Fibroblast of upper back skin (primary cell): ENCODE measurements at regions not wholly inside any gene's neighbourhood (a gene's known extent, or its start where the extent isn't known, plus 50 kb on each side); places are given as distances from the start of the nearest gene placed in this dataset.
A peak's percentile ranks its signal among the peaks of the same experiment; 100 is the strongest.
"Not testable (repeated sequence)": the region's sequence is repeated elsewhere in the genome, so short reads cannot be mapped to it uniquely, and the experiment has no call there.

ENCODE experiments used
- DNase-seq: peaks from one replicate; pipeline ENCODE4 v3.0.0-alpha.2; 2013

GRCh38 chr2:198280145-198280544 is 475.8 kb downstream of the PLCL1 start:
- DNase-seq, result no peak

GRCh38 chr2:198279026-198279425 is 474.6 kb downstream of the PLCL1 start:
- DNase-seq, result peak; percentile 53

DNA sequence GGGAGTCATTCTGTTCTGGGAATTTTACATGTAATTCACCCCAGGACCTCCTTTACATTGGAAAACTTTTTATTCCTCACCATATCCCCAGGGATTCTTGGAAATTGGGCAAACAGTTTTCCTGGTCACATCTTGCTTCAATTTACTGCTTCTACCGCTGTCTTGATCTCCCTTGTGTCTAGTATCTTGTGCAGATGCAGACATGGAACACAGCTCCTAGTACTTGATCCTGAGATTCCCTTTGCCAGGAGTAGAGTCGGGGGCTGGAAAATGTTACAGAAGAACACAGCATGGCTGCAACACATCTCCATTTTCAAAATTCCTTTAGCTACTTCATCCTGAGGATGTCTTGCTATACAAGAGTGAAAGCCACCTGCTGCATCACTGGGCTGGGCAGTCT is 472.8 kb downstream of the PLCL1 start:
- DNase-seq, result no peak

- peak; percentile 54 for DNase-seq
Observed at GRCh38 chr2:198273660-198274059, 469.3 kb downstream of the PLCL1 start.

GRCh38 chr2:198270157-198270556 is 465.8 kb downstream of the PLCL1 start:
- not testable (repeated sequence) for DNase-seq

GRCh38 chr2:198268519-198268918 is 464.1 kb downstream of the PLCL1 start:
- DNase-seq, result no peak

GRCh38 chr2:198259496-198259895 is 455.1 kb downstream of the PLCL1 start:
- DNase-seq, result no peak

DNA sequence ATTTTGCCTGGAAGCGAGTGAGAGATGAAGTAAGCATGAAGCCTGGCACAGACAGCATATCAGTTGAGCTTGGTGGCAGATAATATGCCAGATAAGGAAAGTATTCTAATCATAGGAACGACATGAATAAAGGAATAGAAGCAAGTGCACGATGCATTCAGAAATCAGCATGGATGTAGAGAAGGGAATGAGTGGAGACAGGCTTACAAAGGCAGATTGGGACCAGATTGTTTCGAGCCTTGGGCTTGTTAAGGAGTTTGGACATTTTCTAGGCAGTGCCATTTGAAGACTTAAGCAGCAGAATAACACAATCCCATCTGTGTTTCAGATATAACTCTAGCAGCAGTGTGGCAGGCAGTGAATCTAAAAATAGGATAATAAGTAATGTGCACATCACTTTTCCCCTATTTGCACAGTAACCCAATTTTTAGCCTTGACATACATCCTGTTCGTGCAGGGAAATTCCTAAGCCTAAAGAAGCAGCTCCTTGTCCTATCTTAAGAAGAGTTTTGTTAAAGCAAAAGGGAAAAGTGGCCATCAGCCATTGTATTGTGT is 450.2 kb downstream of the PLCL1 start:
- no peak for DNase-seq

- no peak for DNase-seq
Observed at GRCh38 chr2:198253995-198254394, 449.6 kb downstream of the PLCL1 start.

DNA sequence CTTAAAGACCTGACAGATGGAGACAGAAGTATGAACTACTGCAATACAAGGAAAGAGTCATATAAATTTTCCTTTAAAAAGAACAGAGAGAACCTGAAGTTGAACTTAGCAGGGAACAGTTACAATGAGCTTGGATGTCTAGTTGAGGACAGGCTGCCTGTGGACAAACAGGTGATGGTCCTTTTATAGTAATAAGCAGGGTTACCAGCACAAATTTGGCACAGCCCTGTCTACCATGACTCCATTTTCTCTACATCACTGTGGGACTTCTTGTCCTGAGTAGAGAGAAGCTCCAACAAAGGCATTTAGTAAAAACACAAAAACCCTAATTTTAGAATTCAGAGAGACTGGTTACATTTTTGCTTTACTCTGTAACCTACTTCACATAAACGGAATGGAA is 448.1 kb downstream of the PLCL1 start:
- no peak for DNase-seq

DNA sequence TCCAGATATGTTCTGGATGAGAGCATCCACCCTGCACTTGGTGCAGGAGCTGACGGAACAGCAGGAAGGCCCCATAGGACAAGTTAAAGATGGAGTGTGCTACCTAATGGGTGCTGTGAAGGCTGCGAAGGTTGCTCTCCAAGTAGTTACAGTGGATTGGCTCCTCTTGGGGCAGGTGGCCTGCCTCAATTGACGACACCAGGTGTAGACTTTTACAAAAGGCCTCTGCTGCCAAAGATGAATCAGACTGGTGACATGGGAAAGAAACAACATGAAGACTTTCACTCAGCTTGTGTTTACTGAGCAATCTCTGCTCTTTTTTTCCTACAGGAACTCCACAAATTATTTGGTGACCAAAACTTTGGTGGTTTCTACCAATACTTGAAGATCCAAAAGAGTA is 437.7 kb downstream of the PLCL1 start:
- DNase-seq, result no peak

DNA sequence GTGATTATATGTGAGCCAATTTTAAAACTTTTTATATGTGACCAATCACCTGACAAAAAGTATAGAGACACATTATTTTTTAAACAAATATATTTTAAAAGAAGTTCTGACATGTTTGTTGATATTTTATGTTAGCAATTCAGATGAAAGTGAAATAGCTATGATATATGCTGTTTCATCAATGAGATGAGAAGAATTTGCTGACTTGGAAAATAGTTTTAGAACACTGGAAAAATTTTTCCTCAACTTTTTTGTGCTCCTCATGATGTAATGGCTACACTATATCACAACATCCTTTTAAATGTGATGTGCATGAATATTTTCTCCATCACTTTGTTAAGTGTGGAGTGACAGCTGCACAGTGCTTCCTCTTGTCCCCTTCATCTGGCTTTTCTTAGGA is 434.0 kb downstream of the PLCL1 start:
- DNase-seq, result no peak

GRCh38 chr2:198236338-198236737 is 431.9 kb downstream of the PLCL1 start:
- DNase-seq, result no peak

DNA sequence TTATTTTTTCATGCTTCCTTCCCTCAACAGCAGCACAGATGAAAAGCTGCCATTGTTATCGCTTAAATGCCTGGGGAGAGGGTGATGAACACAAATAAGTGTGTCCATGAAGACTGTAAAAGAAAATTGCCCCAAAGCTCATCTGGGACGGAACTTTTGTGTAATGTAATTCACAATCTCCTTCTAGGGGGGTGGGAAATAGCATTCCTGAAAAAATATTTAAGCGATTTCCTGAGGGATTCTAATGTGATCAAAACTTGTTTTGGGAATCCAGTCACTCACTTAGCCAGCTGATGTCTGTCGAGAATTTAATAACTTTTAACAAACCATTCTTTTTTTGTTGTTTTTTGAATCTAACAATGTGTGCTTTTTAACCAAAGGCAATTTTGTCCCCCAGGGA is 427.9 kb downstream of the PLCL1 start:
- no peak for DNase-seq

DNA sequence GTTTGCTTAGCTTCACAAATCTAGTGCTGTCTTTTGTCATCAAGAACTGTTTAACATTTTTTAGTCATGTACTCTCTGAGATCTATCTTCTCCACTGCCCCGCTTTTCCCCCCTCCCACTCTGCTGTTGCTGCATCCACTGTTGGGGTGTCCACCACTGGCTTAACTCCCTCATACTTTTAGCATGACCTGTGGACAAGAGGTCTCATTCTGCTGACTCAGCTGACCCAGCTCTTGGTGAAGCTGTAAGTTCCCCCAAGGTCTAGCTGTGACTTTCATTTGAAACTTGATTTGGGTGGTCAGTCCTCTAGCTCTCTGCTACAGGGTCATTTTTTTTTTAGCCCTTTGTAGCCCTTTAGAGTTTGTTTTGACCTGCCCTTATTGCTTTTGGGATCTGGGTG is 427.2 kb downstream of the PLCL1 start:
- no peak for DNase-seq

DNA sequence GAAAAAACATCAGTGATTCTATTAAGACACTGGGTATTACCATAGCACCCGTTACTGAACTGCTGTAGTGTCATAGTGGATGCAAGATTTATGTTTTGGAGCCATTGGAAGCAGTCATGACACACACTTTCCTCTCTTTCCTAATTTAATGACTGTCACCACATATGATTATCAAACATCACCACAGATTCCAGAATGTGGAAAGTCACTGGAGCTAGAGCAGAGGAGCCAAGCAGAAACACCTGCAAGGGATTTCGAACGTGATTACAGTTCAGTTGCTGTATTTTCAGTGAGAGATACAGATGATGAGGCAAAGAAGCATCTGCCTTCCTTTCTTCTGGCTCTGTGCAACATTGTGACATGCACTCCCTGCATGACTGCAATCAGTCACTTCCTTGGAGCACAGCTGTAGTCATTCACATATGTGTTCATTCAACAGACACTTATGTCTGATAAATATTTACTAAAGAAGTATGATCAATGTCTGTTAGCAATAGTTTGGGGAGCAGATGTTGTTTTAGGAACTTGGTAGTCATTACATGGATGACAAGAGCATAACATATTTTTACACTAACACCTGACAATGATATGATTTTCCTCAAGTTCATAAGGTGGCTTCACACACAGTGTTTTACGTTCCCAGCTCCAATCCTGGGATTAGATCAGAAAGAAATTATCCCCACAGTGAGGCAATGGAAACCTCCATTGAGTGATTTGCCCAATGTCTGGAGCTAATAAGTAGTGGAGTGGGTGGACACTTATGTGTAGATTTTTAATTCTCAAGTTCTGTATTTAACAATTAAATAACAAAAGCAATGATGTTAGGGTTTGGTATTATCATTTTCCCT is 416.6 kb downstream of the PLCL1 start:
- no peak for DNase-seq

DNA sequence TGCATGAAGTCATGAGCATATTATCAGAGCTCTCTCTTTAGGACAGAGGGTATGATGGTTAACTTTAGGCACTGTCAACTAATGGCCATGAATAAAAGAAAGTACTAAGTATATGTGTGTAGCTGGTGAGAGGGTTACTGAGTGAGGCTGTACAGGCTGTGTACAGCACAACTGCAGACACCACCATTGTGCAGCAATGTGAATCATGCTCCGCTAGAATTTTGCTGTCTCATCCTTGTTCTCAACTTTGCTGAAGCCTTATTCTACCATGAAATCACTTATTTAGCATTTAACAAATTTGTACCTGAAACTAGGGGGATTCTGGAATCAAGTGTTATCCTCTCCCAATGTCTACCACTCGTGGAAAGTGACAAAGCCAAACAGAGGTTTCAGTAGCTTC is 414.9 kb downstream of the PLCL1 start:
- no peak for DNase-seq

- DNase-seq, result peak; percentile 59
Observed at GRCh38 chr2:198214114-198214596, 409.8 kb downstream of the PLCL1 start.

DNA sequence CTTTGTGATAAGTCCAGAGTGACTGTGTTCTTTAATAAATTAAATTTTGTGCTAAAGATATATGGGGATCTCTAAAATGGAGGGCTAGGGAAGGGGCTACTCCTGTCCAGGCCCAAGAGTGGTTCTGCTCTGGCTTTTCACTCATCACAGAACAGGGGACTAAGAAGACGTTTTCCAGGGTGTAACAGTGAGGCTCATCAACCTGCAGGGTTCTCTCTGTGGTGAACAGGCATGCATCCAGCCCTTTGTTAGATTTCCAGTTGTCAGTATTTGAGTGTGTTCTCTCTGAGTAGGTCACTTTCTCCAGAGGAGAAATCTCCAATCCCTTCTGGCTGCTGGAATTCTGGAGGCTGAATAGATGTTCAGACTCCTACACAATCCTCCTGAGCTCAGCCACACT is 408.9 kb downstream of the PLCL1 start:
- DNase-seq, result no peak

- DNase-seq, result no peak
Observed at GRCh38 chr2:198211706-198212105, 407.3 kb downstream of the PLCL1 start.

- DNase-seq, result no peak
Observed at GRCh38 chr2:198203336-198204069, 399.1 kb downstream of the PLCL1 start.
